Transverse colon (tissue), 3 donors: ENCODE measurements at regions not wholly inside any gene's neighbourhood (a gene's known extent, or its start where the extent isn't known, plus 50 kb on each side); places are given as distances from the start of the nearest gene placed in this dataset.

ENCODE experiments used
- CTCF ChIP-seq, 5 experiments: fragments of 200-600 bp in 3 of 5; fragments of 450-650 bp in 2 of 5; sonication (generic) in 3 of 5; IDR thresholded peaks; 1 replicate in 2 of 5; 2 replicates in 3 of 5; pipeline ENCODE4 v1.5.1; 2016 to 2017; ENCODE audit warnings: antibody characterized with exemption in 5 of 5, inconsistent platforms in 3 of 5, mild to moderate bottlenecking in 2 of 5, moderate library complexity in 1 of 5
- EP300 ChIP-seq: sonication (generic); formaldehyde crosslinking; IDR thresholded peaks from one replicate; pipeline ENCODE4 v1.6.1; 2017; ENCODE audit warnings: antibody characterized with exemption, low read depth

DNA sequence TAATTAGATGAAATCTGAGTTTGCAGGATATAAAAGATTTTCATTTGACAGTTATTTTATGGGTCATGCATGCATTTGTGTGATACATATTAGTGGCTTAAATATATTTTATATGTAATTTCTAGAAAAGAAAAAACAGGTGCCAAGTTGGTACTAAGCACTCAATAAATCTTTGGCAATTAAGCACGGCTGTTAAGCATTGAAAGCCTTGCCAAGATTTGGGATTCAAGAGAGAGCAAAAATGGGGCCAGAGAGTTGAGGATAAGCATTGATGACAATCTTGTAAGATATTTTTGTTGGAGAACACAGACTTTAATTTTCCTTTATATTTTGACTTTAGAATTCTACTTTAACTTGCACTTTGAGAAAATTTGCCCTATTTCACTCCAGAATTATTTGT, 249.8 kb upstream of the MAD2L1 start:
- no peak for TF ChIP-seq CTCF (IDR thresholded peaks at IDR 0.05)
- TF ChIP-seq EP300, result no peak
